NK-92 treated with Interleukin-12 subunit alpha and Interleukin-12 subunit beta, amount 100 ng/mL, for 24 hours (cell line): ENCODE measurements at regions not wholly inside any gene's neighbourhood (a gene's known extent, or its start where the extent isn't known, plus 50 kb on each side); places are given as distances from the start of the nearest gene placed in this dataset.

Experiments
- DNase-seq: peaks from one replicate; lab custom pipeline; 2025; lab: John Stamatoyannopoulos, UW

- DNase-seq: no peak
Observed at GRCh38 chr20:39109933-39110818, 148.0 kb downstream of the DHX35 start.

GRCh38 chr20:39108746-39109145, 146.6 kb downstream of the DHX35 start:
- no peak for DNase-seq

DNA sequence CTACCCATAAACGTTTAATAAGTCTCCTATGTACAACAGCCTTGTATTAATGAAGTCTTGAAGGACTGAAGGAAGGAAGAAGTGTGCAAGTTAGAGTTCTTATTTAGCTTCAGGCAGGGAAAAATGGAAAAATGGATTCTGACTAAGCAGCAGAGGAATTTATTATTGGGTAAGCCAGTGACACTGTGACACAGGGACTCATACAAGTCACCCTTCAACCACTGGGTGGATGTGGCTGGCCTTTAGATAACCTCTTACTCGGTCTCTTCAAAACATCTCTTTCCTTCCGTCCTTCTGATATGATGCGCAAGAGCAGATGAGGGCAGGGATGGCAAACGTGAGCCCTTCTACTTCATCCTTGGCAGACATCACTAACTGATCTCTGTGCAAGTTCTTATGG, 145.6 kb downstream of the DHX35 start:
- DNase-seq: no peak

DNA sequence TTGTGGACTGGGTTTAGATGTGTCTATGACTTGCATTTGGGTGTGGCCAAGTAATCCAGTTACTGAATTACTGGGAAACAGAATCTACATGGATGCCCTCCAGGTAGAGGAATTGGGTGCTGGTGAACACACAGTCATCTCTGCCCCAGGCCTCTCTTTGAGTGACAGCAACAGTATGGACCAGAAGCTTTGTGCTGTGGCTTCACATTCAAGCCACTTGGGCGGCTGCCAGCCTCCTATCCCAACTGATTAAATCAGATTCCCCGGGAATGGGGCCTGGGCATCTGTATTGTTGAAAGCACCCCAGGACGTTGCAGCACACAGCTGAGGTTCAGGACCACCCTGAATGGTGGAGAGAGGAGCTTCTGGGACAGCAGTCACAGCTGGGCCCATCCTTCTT, 144.6 kb downstream of the DHX35 start:
- DNase-seq: no peak

DNA sequence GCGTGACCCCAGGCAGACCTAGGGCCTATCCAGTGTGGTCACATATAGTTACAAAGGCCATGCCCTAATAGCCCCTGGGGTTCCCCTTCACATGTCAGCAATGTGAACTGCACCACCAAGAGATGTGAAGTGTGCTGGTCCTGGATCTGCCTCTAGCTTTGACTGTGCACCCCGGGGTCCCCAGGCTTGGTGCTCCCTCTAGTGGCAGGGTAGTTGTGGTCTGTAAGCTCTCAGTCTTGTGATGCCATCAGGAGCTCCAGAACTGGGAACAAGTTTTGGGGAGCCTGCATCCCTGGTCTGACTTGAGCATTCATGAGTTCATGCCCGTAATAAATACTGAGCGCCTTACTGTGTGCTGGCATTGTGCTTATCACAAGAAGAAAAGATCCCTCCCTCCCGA, 143.4 kb downstream of the DHX35 start:
- DNase-seq: no peak

- DNase-seq: no peak
Observed at GRCh38 chr20:39103732-39104131, 141.6 kb downstream of the DHX35 start.

DNA sequence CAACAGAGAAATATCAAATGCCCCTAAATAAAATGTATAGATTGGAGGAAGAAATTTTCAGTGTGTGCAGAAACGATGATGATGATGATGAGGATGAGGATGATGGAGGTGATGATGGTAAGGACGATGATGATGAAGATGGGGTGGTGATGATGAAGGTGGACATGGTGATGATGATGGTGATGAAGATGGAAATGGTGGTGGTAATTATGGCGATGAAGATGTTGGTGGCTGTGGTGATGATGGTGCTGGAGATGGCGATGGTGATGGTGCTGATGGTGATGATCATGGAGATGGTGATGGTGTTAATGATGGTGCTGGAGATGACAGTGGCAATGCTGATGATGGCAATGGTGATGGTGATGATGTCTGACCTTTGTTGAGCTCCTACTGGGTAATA, 141.2 kb downstream of the DHX35 start:
- DNase-seq: no peak

- DNase-seq: no peak
Observed at GRCh38 chr20:39101895-39102294, 139.8 kb downstream of the DHX35 start.

DNA sequence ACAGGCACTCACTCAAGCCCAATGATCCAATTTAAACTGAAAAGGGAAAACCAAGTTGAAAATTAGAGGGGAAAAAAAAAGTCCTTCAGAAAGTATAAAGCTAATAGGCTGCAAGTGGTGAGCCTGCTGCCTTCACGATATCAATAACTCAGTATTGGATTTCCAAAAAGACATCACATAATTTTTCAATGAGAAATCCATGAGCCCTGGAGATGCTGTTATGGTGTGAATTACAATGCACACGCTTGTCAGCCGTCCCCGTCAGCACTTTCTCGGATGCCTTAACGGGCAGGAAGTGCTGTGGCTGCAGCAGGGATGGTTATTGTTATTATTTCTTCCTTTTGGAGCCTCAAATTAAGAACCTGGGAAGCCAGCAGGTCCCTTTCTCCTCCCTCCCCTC, 138.5 kb downstream of the DHX35 start:
- no peak for DNase-seq

- DNase-seq: no peak
Observed at GRCh38 chr20:39097889-39098288, 135.7 kb downstream of the DHX35 start.

DNA sequence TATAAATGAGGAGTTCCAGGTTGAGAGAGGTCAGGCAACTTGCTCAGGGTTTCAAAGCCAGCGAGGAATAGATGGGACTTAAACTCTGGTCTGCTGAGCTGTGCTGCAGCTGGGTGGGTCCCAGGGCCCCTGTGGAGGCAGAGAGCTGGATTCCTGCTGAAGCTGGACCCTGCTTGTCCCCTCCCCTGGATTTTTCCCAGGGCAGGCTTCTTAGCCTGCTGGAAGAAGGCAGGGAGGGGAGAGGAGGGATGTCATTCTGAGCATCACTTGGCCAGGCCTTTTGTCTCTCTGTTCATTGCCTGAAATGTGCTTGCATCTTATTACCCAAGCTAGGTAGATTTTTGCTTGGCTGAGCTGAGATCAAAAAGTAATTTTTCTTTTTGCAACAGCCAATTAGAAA, 133.7 kb downstream of the DHX35 start:
- DNase-seq: no peak

GRCh38 chr20:39094391-39094790, 132.2 kb downstream of the DHX35 start:
- DNase-seq: no peak

- no peak for DNase-seq
Observed at GRCh38 chr20:39092733-39093410, 130.7 kb downstream of the DHX35 start.

DNA sequence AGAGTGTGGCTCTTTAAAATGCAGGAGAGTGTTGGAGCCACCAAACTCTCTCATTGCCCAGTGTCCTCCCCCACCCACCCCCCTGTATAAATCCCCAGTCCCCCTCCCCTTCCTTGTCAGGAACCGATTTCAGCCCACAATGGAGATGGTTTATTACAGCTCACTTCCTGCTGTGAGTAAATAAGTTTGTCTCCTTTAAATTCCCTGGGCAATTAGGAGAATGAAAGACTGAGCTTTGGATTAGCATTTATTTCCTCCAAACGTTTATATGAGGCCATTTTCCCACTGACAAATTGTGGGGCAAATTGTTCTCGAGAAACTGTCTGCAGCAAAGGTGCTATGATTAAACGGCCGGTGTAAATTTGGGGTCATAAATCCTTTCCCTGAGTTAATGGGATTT, 128.8 kb downstream of the DHX35 start:
- DNase-seq: no peak

- DNase-seq: no peak
Observed at GRCh38 chr20:39089797-39090196, 127.7 kb downstream of the DHX35 start.
